Mammary epithelial cell (primary cell): ENCODE measurements at regions not wholly inside any gene's neighbourhood (a gene's known extent, or its start where the extent isn't known, plus 50 kb on each side); places are given as distances from the start of the nearest gene placed in this dataset.

ENCODE experiments used
- EZH2 ChIP-seq: IDR thresholded peaks from 2 replicates; pipeline ENCODE4 v1.6.1; 2012; ENCODE audit warnings: low read length, inconsistent platforms, borderline replicate concordance
- TF ChIP-seq, protein P1 (sequence below), 2 donors: IDR thresholded peaks in 1 of 2; conservative IDR thresholded peaks in 1 of 2; 2 replicates each; pipeline ENCODE4 v1.5.1; 2011 to 2012; ENCODE audit warnings: inconsistent platforms in 2 of 2, low read length in 2 of 2, mild to moderate bottlenecking in 2 of 2, control low read depth in 1 of 2, low read depth in 1 of 2; ENCODE audit not compliant: insufficient read depth in 1 of 2; ENCODE audit errors: extremely low read depth in 1 of 2

DNA sequence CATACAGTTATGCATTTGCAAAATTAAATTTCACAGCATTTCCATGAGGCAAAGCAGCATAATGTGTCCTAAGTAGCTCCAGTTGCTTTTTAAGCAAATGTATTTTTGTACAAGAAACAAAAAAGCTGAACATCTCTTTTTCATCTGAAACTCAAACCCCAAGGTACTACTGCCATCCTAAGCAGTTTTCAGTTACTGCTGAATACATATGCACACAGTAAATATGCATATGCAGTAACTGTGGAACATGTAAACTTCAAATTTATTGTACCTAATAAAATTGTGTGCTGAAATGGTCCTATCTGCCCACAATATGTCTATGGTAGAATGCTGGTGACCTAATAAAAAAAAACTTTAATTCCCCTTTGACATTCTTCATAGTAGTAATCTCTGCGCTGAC is 458.6 kb upstream of the INTU start:
- TF ChIP-seq, protein P1, sequence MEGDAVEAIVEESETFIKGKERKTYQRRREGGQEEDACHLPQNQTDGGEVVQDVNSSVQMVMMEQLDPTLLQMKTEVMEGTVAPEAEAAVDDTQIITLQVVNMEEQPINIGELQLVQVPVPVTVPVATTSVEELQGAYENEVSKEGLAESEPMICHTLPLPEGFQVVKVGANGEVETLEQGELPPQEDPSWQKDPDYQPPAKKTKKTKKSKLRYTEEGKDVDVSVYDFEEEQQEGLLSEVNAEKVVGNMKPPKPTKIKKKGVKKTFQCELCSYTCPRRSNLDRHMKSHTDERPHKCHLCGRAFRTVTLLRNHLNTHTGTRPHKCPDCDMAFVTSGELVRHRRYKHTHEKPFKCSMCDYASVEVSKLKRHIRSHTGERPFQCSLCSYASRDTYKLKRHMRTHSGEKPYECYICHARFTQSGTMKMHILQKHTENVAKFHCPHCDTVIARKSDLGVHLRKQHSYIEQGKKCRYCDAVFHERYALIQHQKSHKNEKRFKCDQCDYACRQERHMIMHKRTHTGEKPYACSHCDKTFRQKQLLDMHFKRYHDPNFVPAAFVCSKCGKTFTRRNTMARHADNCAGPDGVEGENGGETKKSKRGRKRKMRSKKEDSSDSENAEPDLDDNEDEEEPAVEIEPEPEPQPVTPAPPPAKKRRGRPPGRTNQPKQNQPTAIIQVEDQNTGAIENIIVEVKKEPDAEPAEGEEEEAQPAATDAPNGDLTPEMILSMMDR (conservative IDR thresholded peaks at IDR 0.05 in 1 of 2, IDR thresholded peaks at IDR 0.05 in 1 of 2; ENCODE audit: extremely low read depth in 1 of 2, insufficient read depth in 1 of 2, low read depth in 1 of 2, low read length in 2 of 2) = no peak
- TF ChIP-seq EZH2 = no peak
